Sigmoid colon (tissue), 6 donors: ENCODE measurements at regions not wholly inside any gene's neighbourhood (a gene's known extent, or its start where the extent isn't known, plus 50 kb on each side); places are given as distances from the start of the nearest gene placed in this dataset.

Experiments used
- DNase-seq: peaks from one replicate; pipeline ENCODE4 v3.0.0-alpha.2; 2019
- H3K27ac ChIP-seq, 4 donors: fragments of 200-600 bp; sonication (generic); one replicate each; pipeline ENCODE4 v1.5.1; 2016 to 2019; ENCODE audit warnings: mild to moderate bottlenecking in 1 of 4
- H3K27me3 ChIP-seq, 3 donors: fragments of 200-600 bp; sonication (generic); one replicate each; pipeline ENCODE4 v1.5.1; 2019; ENCODE audit warnings: mild to moderate bottlenecking in 1 of 3
- H3K36me3 ChIP-seq, 4 donors: fragments of 200-600 bp; sonication (generic); one replicate each; pipeline ENCODE4 v1.5.1; 2016 to 2019
- H3K4me1 ChIP-seq, 4 donors: fragments of 200-600 bp; sonication (generic); one replicate each; pipeline ENCODE4 v1.5.1; 2017 to 2019
- H3K4me3 ChIP-seq, 4 donors: fragments of 200-600 bp; sonication (generic); one replicate each; pipeline ENCODE4 v1.5.1; 2017 to 2019; ENCODE audit warnings: mild to moderate bottlenecking in 2 of 4, moderate library complexity in 1 of 4
- H3K9me3 ChIP-seq, 4 donors: fragments of 200-600 bp in 3 of 4; sonication (generic) in 3 of 4; one replicate each; pipeline versions ENCODE4 v1.5.1 to v1.6.1; 2013 to 2019
- EP300 ChIP-seq, 4 donors: sonication (generic); formaldehyde crosslinking; IDR thresholded peaks; one replicate each; pipeline ENCODE4 v1.6.1; 2017; ENCODE audit warnings: antibody characterized with exemption in 4 of 4
- POLR2A ChIP-seq, 2 donors: fragments of 450-650 bp; IDR thresholded peaks; one replicate each; pipeline ENCODE4 v1.6.1; 2016; ENCODE audit warnings: antibody characterized with exemption in 2 of 2, mild to moderate bottlenecking in 2 of 2, moderate library complexity in 2 of 2
- POLR2AphosphoS5 ChIP-seq, 4 donors: sonication (generic); formaldehyde crosslinking; IDR thresholded peaks; one replicate each; pipeline ENCODE4 v1.6.1; 2017; ENCODE audit warnings: antibody characterized with exemption in 4 of 4
- WGBS, 2 donors: extraction: QIAGEN DNeasy Blood & Tissue Kit; methylation state at CpG; one replicate each; pipeline ENCODE4 v1.1.7; 2013; 5-methylcytosine and 5-hydroxymethylcytosine counted together
- intact Hi-C: fragments of 100-400 bp; cut with DNase I; formaldehyde crosslinking; loops from one replicate; pipeline ENCODE4 v1.15.1; 2023
- TF ChIP-seq, protein P1 (sequence below), 4 experiments: fragments of 450-650 bp in 3 of 4; fragments of 200-600 bp in 1 of 4; IDR thresholded peaks; one replicate each; pipeline ENCODE4 v1.5.1; 2016 to 2019; ENCODE audit warnings: antibody characterized with exemption in 4 of 4, mild to moderate bottlenecking in 3 of 4, moderate library complexity in 2 of 4
- donor health status: healthy with polysubstance abuse.
- donor health status: healthy.

DNA sequence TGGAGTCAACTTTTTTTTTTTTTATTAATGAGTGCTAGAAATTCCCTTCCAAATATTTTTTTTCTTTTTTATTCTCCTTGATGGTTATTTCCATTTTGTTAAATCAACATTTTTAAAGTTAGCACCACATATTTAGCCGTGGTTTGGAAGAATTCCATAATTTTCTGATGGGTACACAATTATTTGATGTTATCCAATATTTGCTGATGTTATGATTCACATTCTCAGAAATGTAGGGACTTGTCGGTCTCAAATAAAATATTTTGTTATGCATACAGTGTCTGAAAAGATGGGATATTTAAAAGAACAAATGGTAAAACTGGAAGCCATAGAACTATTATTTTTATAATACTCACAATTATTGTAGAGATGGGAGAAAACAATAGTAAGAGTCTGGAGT lies 911.5 kb upstream of the GBE1 start:
- H3K27ac ChIP-seq = no peak overlapping the region
- intact Hi-C loops = no loop called here
- WGBS, 2 donors = 84 to 87% methylated on average over 2 of the region's 2 CpGs
- no peaks in the 10 kb centered on the region for H3K9me3 ChIP-seq
- H3K27me3 ChIP-seq = no peaks in the 10 kb centered on the region
- H3K36me3 ChIP-seq = no peaks in the 10 kb centered on the region
- TF ChIP-seq, protein P1, sequence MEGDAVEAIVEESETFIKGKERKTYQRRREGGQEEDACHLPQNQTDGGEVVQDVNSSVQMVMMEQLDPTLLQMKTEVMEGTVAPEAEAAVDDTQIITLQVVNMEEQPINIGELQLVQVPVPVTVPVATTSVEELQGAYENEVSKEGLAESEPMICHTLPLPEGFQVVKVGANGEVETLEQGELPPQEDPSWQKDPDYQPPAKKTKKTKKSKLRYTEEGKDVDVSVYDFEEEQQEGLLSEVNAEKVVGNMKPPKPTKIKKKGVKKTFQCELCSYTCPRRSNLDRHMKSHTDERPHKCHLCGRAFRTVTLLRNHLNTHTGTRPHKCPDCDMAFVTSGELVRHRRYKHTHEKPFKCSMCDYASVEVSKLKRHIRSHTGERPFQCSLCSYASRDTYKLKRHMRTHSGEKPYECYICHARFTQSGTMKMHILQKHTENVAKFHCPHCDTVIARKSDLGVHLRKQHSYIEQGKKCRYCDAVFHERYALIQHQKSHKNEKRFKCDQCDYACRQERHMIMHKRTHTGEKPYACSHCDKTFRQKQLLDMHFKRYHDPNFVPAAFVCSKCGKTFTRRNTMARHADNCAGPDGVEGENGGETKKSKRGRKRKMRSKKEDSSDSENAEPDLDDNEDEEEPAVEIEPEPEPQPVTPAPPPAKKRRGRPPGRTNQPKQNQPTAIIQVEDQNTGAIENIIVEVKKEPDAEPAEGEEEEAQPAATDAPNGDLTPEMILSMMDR (IDR thresholded peaks at IDR 0.05) = no peak
- TF ChIP-seq EP300 (IDR thresholded peaks at IDR 0.05) = no peak
- TF ChIP-seq POLR2A (IDR thresholded peaks at IDR 0.05) = no peak
- no peak for TF ChIP-seq POLR2AphosphoS5 (IDR thresholded peaks at IDR 0.05)
- no peak overlapping the region for H3K4me3 ChIP-seq
- no peaks in the 10 kb centered on the region for H3K4me1 ChIP-seq
- DNase-seq = no peak

GRCh38 chr3:82671466-82671865 lies 910.0 kb upstream of the GBE1 start:
- intact Hi-C loops = no loop called here
- TF ChIP-seq, protein P1 (IDR thresholded peaks at IDR 0.05) = no peak
- Histone ChIP-seq H3K4me3 (no peak overlapping the region), H3K9me3 (no peaks in the 10 kb centered on the region), H3K36me3 (no peaks in the 10 kb centered on the region), H3K4me1 (no peaks in the 10 kb centered on the region), H3K27ac (no peak overlapping the region), H3K27me3 (no peaks in the 10 kb centered on the region)
- DNase-seq = no peak
- 54 to 69% methylated on average over 1 of the region's 1 CpG for WGBS, 2 donors

GRCh38 chr3:82654708-82655107 lies 893.3 kb upstream of the GBE1 start:
- Histone ChIP-seq H3K9me3 (peaks cover 0 to 3% (median 0%) of the 10 kb centered on the region in 4 donors), H3K27me3 (no peaks in the 10 kb centered on the region), H3K4me1 (no peaks in the 10 kb centered on the region), H3K36me3 (no peaks in the 10 kb centered on the region), H3K27ac (no peak overlapping the region), H3K4me3 (no peak overlapping the region)
- TF ChIP-seq POLR2AphosphoS5 (IDR thresholded peaks at IDR 0.05) (no peak), POLR2A (IDR thresholded peaks at IDR 0.05) (no peak), EP300 (IDR thresholded peaks at IDR 0.05) (no peak)
- TF ChIP-seq, protein P1 (IDR thresholded peaks at IDR 0.05) = no peak
- intact Hi-C loops = no loop called here
- DNase-seq = no peak
- WGBS, 2 donors = 71 to 82% methylated on average over 3 of the region's 3 CpGs

- Histone ChIP-seq H3K27me3 (no peaks in the 10 kb centered on the region), H3K9me3 (no peaks in the 10 kb centered on the region), H3K4me1 (no peaks in the 10 kb centered on the region), H3K27ac (no peak overlapping the region), H3K4me3 (no peak overlapping the region), H3K36me3 (no peaks in the 10 kb centered on the region)
- no peak for DNase-seq
- intact Hi-C loops = no loop called here
- TF ChIP-seq POLR2A (IDR thresholded peaks at IDR 0.05) (no peak), POLR2AphosphoS5 (IDR thresholded peaks at IDR 0.05) (no peak), EP300 (IDR thresholded peaks at IDR 0.05) (no peak)
- TF ChIP-seq, protein P1 (IDR thresholded peaks at IDR 0.05) = no peak
These were observed 882.5 kb upstream of the GBE1 start for GRCh38 chr3:82643948-82644347.

DNA sequence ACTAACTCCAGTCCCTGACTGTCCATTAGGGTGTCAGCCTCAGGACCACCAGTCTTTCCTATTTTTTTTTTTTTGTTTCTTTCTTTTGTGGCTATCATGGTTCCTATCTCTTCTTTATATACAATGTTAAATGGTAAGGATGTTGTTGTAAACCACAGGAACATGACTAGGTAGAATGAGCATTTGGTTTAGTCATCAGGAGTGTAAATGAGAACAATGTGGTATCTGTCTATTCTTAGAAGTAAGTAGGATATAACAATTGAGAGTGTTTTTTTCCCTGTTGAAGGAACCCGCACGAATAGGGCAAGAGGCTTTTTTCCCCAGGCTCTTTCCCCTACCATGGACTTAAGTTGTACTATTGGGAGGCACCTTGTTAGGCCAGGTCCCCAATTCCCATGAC lies 880.3 kb upstream of the GBE1 start:
- H3K27ac ChIP-seq = no peak overlapping the region
- H3K4me3 ChIP-seq = no peak overlapping the region
- H3K4me1 ChIP-seq = no peaks in the 10 kb centered on the region
- TF ChIP-seq, protein P1 (IDR thresholded peaks at IDR 0.05) = no peak
- no peak for TF ChIP-seq POLR2A (IDR thresholded peaks at IDR 0.05)
- TF ChIP-seq POLR2AphosphoS5 (IDR thresholded peaks at IDR 0.05) = no peak
- no peak for TF ChIP-seq EP300 (IDR thresholded peaks at IDR 0.05)
- H3K36me3 ChIP-seq = no peaks in the 10 kb centered on the region
- no peak for DNase-seq
- intact Hi-C loops = no loop called here
- no peaks in the 10 kb centered on the region for H3K9me3 ChIP-seq
- no peaks in the 10 kb centered on the region for H3K27me3 ChIP-seq
- 69 to 93% methylated on average over 2 of the region's 2 CpGs for WGBS, 2 donors
